Endothelial cell of umbilical vein (primary cell): ENCODE measurements at regions not wholly inside any gene's neighbourhood (a gene's known extent, or its start where the extent isn't known, plus 50 kb on each side); places are given as distances from the start of the nearest gene placed in this dataset.

Experiments
- BruUV-seq: library from RNA; stranded (reverse); fragments of 400-500 nt; replicated peaks from 2 replicates; lab custom pipeline; 2021; lab: Mats Ljungman, UMichigan
- CTCF ChIA-PET: fragments of 300-600, 350-600 bp; sonication (Branson Sonifier 250); formaldehyde crosslinking; loops from one replicate; lab custom pipeline; 2021; ENCODE audit warnings: antibody characterized with exemption, inconsistent platforms; lab: Charles Lee
- POLR2A ChIA-PET: fragments of 300-600, 350-600 bp; sonication (Branson Sonifier 250); formaldehyde crosslinking; loops from one replicate; lab custom pipeline; 2021; ENCODE audit warnings: antibody characterized with exemption, inconsistent platforms; lab: Charles Lee
- DNase-seq: peaks from one replicate; pipeline ENCODE4 v3.0.0-alpha.2; 2011; ENCODE audit warnings: low read depth, low spot score
- FAIRE-seq: peaks from 2 replicates; lab custom pipeline; 2011; peaks lifted over from hg19 to GRCh38; lab: Jason Lieb, UNC
- H2AFZ ChIP-seq: 2 replicates; pipeline ENCODE4 v1.6.0; 2012; ENCODE audit warnings: low read depth, low read length, control low read depth, inconsistent platforms
- H3K27ac ChIP-seq: 2 replicates; pipeline ENCODE4 v1.5.1; 2011; ENCODE audit warnings: low read depth, mild to moderate bottlenecking, control low read depth, low read length, moderate library complexity; ENCODE audit not compliant: insufficient read depth
- H3K27me3 ChIP-seq, 2 experiments: 2 replicates each; pipeline versions ENCODE4 v1.6.0 to v1.6.1; 2011; ENCODE audit warnings: low read length in 2 of 2, mixed read lengths in 1 of 2; ENCODE audit not compliant: control insufficient read depth in 2 of 2, insufficient read depth in 2 of 2
- H3K36me3 ChIP-seq, 2 experiments: 2 replicates in 1 of 2; 3 replicates in 1 of 2; pipeline ENCODE4 v1.5.1; 2011; ENCODE audit warnings: low read length in 2 of 2, mild to moderate bottlenecking in 1 of 2, moderate library complexity in 1 of 2; ENCODE audit not compliant: control insufficient read depth in 2 of 2, insufficient read depth in 2 of 2; ENCODE audit errors: extremely low read depth in 1 of 2
- H3K4me1 ChIP-seq: 3 replicates; pipeline ENCODE4 v1.5.1; 2011; ENCODE audit warnings: mild to moderate bottlenecking, low read length; ENCODE audit not compliant: control insufficient read depth, insufficient read depth; ENCODE audit errors: extremely low read depth
- H3K4me2 ChIP-seq: 2 replicates; pipeline ENCODE4 v1.6.1; 2011; ENCODE audit warnings: low read length, control low read depth, mixed read lengths; ENCODE audit not compliant: insufficient read depth
- H3K4me3 ChIP-seq, 3 experiments: fragments of 200-600 bp in 1 of 3; sonication (generic), shearing (Covaris generic) in 1 of 3; replicated peaks in 1 of 3; 2 replicates each; pipeline ENCODE4 v1.5.1; 2011 to 2016; ENCODE audit warnings: control low read depth in 3 of 3, low read length in 3 of 3, mild to moderate bottlenecking in 2 of 3, inconsistent platforms in 1 of 3, low read depth in 1 of 3, moderate library complexity in 1 of 3; ENCODE audit not compliant: insufficient read depth in 1 of 3
- H3K79me2 ChIP-seq: 2 replicates; pipeline ENCODE4 v1.6.0; 2012; ENCODE audit warnings: low read length, inconsistent platforms; ENCODE audit not compliant: control insufficient read depth, insufficient read depth
- H3K9ac ChIP-seq: replicated peaks from 2 replicates; pipeline ENCODE3; 2011; ENCODE audit warnings: low read length, control low read depth; ENCODE audit not compliant: insufficient read depth; ENCODE audit errors: extremely low read depth
- H3K9me1 ChIP-seq: replicated peaks from 3 replicates; pipeline ENCODE4 v1.6.0; 2011; ENCODE audit warnings: mild to moderate bottlenecking, low read length; ENCODE audit not compliant: control insufficient read depth, insufficient read depth; ENCODE audit errors: extremely low read depth
- H3K9me3 ChIP-seq: replicated peaks from 2 replicates; pipeline ENCODE4 v1.5.1; 2012; ENCODE audit warnings: low read length, inconsistent platforms; ENCODE audit not compliant: control insufficient read depth, insufficient read depth
- H4K20me1 ChIP-seq: replicated peaks from 2 replicates; pipeline ENCODE3; 2011; ENCODE audit warnings: mild to moderate bottlenecking, low read length; ENCODE audit not compliant: control insufficient read depth, insufficient read depth; ENCODE audit errors: extremely low read depth
- EZH2 ChIP-seq: IDR thresholded peaks from 2 replicates; pipeline ENCODE4 v1.6.1; 2012; ENCODE audit warnings: borderline replicate concordance, low read depth, mild to moderate bottlenecking, moderate library complexity, low read length, inconsistent platforms; ENCODE audit not compliant: severe bottlenecking
- FOS ChIP-seq: IDR thresholded peaks from 2 replicates; pipeline ENCODE4 v1.6.1; 2011; ENCODE audit warnings: mild to moderate bottlenecking, low read length, moderate library complexity, borderline replicate concordance; ENCODE audit not compliant: insufficient read depth
- GATA2 ChIP-seq: IDR thresholded peaks from 2 replicates; pipeline ENCODE4 v1.7.0; 2011; ENCODE audit warnings: low read depth, mild to moderate bottlenecking, moderate library complexity, mixed read lengths, low read length; ENCODE audit not compliant: insufficient read length, insufficient read depth
- JUN ChIP-seq: IDR thresholded peaks from 2 replicates; pipeline ENCODE4 v1.6.1; 2011; ENCODE audit warnings: borderline replicate concordance, low read depth; ENCODE audit not compliant: insufficient read length, insufficient read depth
- MYC ChIP-seq: IDR thresholded peaks from one replicate; pipeline ENCODE4 v1.6.1; 2011; ENCODE audit warnings: mild to moderate bottlenecking, low read depth, low read length
- POLR2A ChIP-seq: IDR thresholded peaks from 2 replicates; pipeline ENCODE4 v1.6.1; 2012; ENCODE audit warnings: low read depth, mild to moderate bottlenecking, control low read depth, low read length
- POLR2AphosphoS5 ChIP-seq: IDR thresholded peaks from 2 replicates; pipeline ENCODE4 v1.6.1; 2012; ENCODE audit warnings: low read depth, mild to moderate bottlenecking, control low read depth, low read length, moderate library complexity; ENCODE audit not compliant: insufficient read depth
- dilution Hi-C: fragments of 300-500 bp; cut with MboI; formaldehyde crosslinking; loops from one replicate; pipeline ENCODE4 v1.15.0; 2019; ENCODE audit warnings: low sequenced_read_pairs; ENCODE audit not compliant: extremely low pct_ligation_motif_present
- intact Hi-C: fragments of 100-400 bp; cut with micrococcal nuclease; formaldehyde crosslinking; loops from one replicate; pipeline ENCODE4 v1.10.0; 2022
- TF ChIP-seq, protein P1 (sequence below), 2 donors: IDR thresholded peaks; 1 replicate in 1 of 2; 2 replicates in 1 of 2; pipeline ENCODE4 v1.5.1; 2011; ENCODE audit warnings: low read length in 2 of 2, mild to moderate bottlenecking in 2 of 2, moderate library complexity in 2 of 2, control low read depth in 1 of 2, inconsistent platforms in 1 of 2, low read depth in 1 of 2; ENCODE audit not compliant: insufficient read depth in 1 of 2; ENCODE audit errors: extremely low read depth in 1 of 2
- TF ChIP-seq, protein P2 (sequence below): IDR thresholded peaks from 2 replicates; pipeline ENCODE4 v1.6.1; 2011; ENCODE audit not compliant: insufficient read depth, insufficient read length

DNA sequence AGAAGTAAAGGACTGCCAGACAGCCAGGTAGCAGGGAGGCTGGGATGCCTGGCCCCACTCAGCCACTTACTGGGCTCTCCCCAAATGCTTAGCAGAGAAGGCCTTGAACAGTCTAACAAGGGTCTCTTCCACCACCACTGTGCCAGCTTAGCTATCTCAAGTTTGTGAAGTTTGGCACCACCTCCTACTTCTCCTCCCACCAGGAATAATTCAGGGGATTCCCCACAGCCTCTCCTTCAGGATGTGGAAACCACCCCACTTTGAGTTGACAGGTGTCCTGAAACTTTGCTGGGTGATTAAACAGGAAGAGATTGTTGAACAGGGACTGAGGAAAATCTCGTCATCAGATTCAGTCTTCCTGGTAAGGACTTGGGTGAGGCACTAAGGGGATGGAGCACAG is 59.4 kb upstream of the ATP1B1 start:
- peaks cover 0 to 3% of the 10 kb centered on the region in 2 experiments for H3K27me3 ChIP-seq
- no peaks in the 10 kb centered on the region for H4K20me1 ChIP-seq
- dilution Hi-C loops (no loop called here), intact Hi-C loops (no loop called here)
- TF ChIP-seq JUN: no peak
- TF ChIP-seq, protein P1, sequence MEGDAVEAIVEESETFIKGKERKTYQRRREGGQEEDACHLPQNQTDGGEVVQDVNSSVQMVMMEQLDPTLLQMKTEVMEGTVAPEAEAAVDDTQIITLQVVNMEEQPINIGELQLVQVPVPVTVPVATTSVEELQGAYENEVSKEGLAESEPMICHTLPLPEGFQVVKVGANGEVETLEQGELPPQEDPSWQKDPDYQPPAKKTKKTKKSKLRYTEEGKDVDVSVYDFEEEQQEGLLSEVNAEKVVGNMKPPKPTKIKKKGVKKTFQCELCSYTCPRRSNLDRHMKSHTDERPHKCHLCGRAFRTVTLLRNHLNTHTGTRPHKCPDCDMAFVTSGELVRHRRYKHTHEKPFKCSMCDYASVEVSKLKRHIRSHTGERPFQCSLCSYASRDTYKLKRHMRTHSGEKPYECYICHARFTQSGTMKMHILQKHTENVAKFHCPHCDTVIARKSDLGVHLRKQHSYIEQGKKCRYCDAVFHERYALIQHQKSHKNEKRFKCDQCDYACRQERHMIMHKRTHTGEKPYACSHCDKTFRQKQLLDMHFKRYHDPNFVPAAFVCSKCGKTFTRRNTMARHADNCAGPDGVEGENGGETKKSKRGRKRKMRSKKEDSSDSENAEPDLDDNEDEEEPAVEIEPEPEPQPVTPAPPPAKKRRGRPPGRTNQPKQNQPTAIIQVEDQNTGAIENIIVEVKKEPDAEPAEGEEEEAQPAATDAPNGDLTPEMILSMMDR (IDR thresholded peaks at IDR 0.05; ENCODE audit: extremely low read depth in 1 of 2, insufficient read depth in 1 of 2, low read depth in 1 of 2, low read length in 2 of 2): no peak
- no peak for TF ChIP-seq FOS
- TF ChIP-seq POLR2A: no peak
- TF ChIP-seq POLR2AphosphoS5: no peak
- no peak for TF ChIP-seq EZH2
- TF ChIP-seq MYC: no peak
- TF ChIP-seq GATA2: no peak
- TF ChIP-seq, protein P2, sequence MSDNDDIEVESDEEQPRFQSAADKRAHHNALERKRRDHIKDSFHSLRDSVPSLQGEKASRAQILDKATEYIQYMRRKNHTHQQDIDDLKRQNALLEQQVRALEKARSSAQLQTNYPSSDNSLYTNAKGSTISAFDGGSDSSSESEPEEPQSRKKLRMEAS: no peak
- no peaks in the 10 kb centered on the region for H3K9me3 ChIP-seq
- FAIRE-seq (no peak), DNase-seq (no peak)
- no peak overlapping the region for H3K27ac ChIP-seq
- no peak overlapping the region for H2AFZ ChIP-seq
- H3K9me1 ChIP-seq: no peaks in the 10 kb centered on the region
- H3K9ac ChIP-seq: no peak overlapping the region
- no peak overlapping the region for H3K4me2 ChIP-seq
- BruUV-seq: no TSS peak
- no peaks in the 10 kb centered on the region for H3K4me1 ChIP-seq
- H3K79me2 ChIP-seq: no peaks in the 10 kb centered on the region
- no peaks in the 10 kb centered on the region for H3K36me3 ChIP-seq
- POLR2A ChIA-PET: no interaction called here
- CTCF ChIA-PET: no interaction called here
- H3K4me3 ChIP-seq: no peak overlapping the region
